OCI-LY1 (cell line): ENCODE measurements at regions not wholly inside any gene's neighbourhood (a gene's known extent, or its start where the extent isn't known, plus 50 kb on each side); places are given as distances from the start of the nearest gene placed in this dataset.

ENCODE experiments used
- H2AFZ ChIP-seq: fragments of 200-600 bp; sonication (generic), shearing (Covaris generic); 2 replicates; pipeline ENCODE4 v1.6.0; 2014; ENCODE audit warnings: antibody characterized with exemption, mild to moderate bottlenecking, low read length
- H3F3A ChIP-seq: fragments of 200-600 bp; sonication (generic), shearing (Covaris generic); 2 replicates; pipeline ENCODE4 v1.6.0; 2014; ENCODE audit warnings: mild to moderate bottlenecking, antibody characterized with exemption, low read length, moderate library complexity; ENCODE audit not compliant: insufficient read depth
- H3K27ac ChIP-seq: fragments of 200-600 bp; sonication (generic); 2 replicates; pipeline ENCODE4 v1.5.1; 2014; ENCODE audit warnings: low read length, mixed run types, mild to moderate bottlenecking, low read depth; ENCODE audit not compliant: poor library complexity, severe bottlenecking
- H3K27me3 ChIP-seq: fragments of 200-600 bp; sonication (generic); 2 replicates; pipeline ENCODE4 v1.6.0; 2014; ENCODE audit warnings: antibody characterized with exemption, mild to moderate bottlenecking, low read length, moderate library complexity; ENCODE audit not compliant: insufficient read depth
- H3K36me3 ChIP-seq: fragments of 200-600 bp; sonication (generic); 2 replicates; pipeline ENCODE4 v1.6.1; 2014; ENCODE audit warnings: mild to moderate bottlenecking, antibody characterized with exemption, low read length, moderate library complexity, mixed read lengths; ENCODE audit not compliant: insufficient read depth
- H3K4me1 ChIP-seq: fragments of 200-600 bp; sonication (generic); 2 replicates; pipeline ENCODE4 v1.5.1; 2014; ENCODE audit warnings: mild to moderate bottlenecking, low read length, moderate library complexity; ENCODE audit not compliant: insufficient read depth, severe bottlenecking
- H3K4me2 ChIP-seq: fragments of 200-600 bp; sonication (generic), shearing (Covaris generic); 2 replicates; pipeline ENCODE4 v1.6.1; 2014; ENCODE audit warnings: low read length
- H3K4me3 ChIP-seq: fragments of 200-600 bp; sonication (generic); 2 replicates; pipeline ENCODE4 v1.5.1; 2014; ENCODE audit warnings: low read length, low read depth, mild to moderate bottlenecking, mixed read lengths; ENCODE audit not compliant: poor library complexity, severe bottlenecking
- H3K79me2 ChIP-seq: fragments of 200-600 bp; shearing (Covaris generic); 2 replicates; pipeline ENCODE4 v1.6.1; 2016; ENCODE audit warnings: mixed run types, low read length, mixed read lengths; ENCODE audit not compliant: insufficient read depth
- H3K9ac ChIP-seq: fragments of 200-600 bp; sonication (generic), shearing (Covaris generic); 2 replicates; pipeline ENCODE4 v1.6.1; 2014; ENCODE audit warnings: mild to moderate bottlenecking, low read length, mixed read lengths
- H3K9me2 ChIP-seq: fragments of 200-600 bp; sonication (generic), shearing (Covaris generic); 2 replicates; pipeline ENCODE4 v1.6.1; 2014; ENCODE audit warnings: low read depth, mild to moderate bottlenecking, low read length, mixed read lengths
- H3K9me3 ChIP-seq: fragments of 200-600 bp; shearing (Covaris generic); 2 replicates; pipeline ENCODE4 v1.6.1; 2014; ENCODE audit warnings: low read length, mixed read lengths
- H4K20me1 ChIP-seq: fragments of 200-600 bp; sonication (generic), shearing (Covaris generic); 2 replicates; pipeline ENCODE4 v1.6.0; 2016; ENCODE audit warnings: mild to moderate bottlenecking, low read length; ENCODE audit not compliant: insufficient read depth
- EZH2 ChIP-seq: fragments of 200-600 bp; sonication (generic), shearing (Covaris generic); IDR thresholded peaks from 2 replicates; pipeline ENCODE4 v1.8.0; 2017; ENCODE audit warnings: borderline replicate concordance, mixed run types, mild to moderate bottlenecking, antibody characterized with exemption, low read length, moderate library complexity, mixed read lengths
- TF ChIP-seq, protein P1 (sequence below): fragments of 200-600 bp; sonication (generic), shearing (Covaris generic); IDR thresholded peaks from 2 replicates; pipeline ENCODE4 v1.5.1; 2017; ENCODE audit warnings: mild to moderate bottlenecking, antibody characterized with exemption, low read length, moderate library complexity, mixed read lengths

DNA sequence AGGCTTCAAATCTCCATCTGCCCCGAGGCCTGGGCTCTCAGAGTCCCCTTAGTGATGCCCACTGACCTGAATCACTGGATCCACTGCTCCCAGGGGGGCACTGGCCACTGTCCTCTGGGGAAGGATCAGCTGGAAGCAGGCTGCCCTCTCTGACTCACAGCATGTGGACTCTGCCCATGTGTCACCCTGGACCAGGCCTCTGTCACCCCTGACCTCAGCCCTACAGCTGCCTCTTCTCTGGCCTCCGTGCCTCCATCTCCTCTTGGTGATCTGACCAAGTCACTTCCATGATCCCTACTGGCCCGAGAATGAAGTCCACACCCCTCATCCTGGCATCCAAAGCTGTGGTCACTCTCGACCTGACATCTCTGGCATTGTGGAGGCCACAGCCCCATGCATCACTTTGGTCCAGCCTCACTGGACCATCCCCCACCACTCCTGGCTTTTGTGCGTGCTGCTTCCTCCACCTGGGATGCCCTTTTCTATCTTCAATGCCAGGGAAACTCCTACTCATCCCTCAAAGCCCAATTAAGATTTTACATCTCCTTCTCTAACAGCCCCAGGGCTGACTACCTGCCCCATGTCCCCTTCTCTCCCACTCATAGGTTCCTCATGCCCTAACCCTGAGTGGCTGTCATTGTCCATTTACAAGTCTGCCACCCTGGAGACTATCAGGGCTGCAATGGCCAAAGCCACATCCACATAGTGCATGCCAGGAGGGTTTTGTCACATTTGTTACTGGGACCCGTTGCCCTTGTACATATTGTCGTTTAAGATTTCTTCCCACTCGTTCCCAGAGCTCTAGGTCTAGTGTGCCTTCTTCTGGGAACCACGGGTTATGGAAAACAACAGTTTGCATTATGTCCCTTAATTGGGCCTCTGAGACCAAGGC, 685.0 kb downstream of the MATN1 start:
- no peak for TF ChIP-seq EZH2
- no peak overlapping the region for H3K4me3 ChIP-seq
- no peaks in the 10 kb centered on the region for H3K36me3 ChIP-seq
- H3K27me3 ChIP-seq: no peaks in the 10 kb centered on the region
- no peak overlapping the region for H3K27ac ChIP-seq
- no peak overlapping the region for H3K9ac ChIP-seq
- no peaks in the 10 kb centered on the region for H3K9me3 ChIP-seq
- no peak overlapping the region for H3K4me2 ChIP-seq
- H3K9me2 ChIP-seq: no peaks in the 10 kb centered on the region
- H3K4me1 ChIP-seq: no peaks in the 10 kb centered on the region
- H3F3A ChIP-seq: no peaks in the 10 kb centered on the region
- no peaks in the 10 kb centered on the region for H3K79me2 ChIP-seq
- no peak overlapping the region for H2AFZ ChIP-seq
- H4K20me1 ChIP-seq: no peaks in the 10 kb centered on the region

DNA sequence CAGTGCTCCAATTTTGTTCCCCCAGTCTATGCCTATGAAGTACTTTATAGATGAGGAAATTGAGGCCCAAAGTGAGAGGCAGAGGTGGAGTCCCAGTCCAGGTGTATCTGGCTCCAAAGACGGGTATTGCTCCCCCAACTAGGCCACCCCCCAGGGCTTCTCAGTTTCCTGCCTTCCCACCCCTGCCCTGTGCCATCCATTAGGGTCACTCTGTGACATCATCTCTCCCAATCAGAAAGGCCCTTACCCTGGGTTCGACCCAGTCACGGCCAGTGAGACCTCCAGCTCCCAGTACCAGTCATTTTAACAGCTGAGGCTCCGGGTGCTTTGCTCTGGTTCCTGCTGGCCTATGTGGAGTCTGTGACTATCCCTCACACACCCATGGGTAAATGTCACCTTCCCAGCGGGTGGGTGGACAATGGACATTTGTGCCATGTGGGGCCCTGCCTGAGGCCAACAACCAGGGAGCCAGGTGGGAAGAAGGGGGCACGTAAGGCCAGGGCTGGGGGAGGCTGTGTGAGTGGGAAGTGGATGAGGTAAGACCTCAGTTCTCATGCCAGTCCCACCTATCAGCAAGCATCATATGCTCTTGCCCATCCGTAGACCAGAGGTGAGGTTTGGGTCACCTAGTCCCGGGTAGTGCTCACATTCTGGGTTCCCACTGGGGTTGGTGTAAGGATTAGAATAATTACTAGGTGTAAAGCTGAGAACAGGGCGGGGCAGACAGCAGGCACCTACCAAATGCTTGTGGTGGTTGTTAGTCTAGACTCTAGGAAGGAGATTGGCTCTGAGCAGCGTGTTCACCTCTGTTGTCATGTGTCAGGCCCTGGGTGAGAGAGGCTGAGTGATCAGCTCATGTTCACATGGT, 685.9 kb downstream of the MATN1 start:
- no peak for TF ChIP-seq EZH2
- TF ChIP-seq, protein P1, sequence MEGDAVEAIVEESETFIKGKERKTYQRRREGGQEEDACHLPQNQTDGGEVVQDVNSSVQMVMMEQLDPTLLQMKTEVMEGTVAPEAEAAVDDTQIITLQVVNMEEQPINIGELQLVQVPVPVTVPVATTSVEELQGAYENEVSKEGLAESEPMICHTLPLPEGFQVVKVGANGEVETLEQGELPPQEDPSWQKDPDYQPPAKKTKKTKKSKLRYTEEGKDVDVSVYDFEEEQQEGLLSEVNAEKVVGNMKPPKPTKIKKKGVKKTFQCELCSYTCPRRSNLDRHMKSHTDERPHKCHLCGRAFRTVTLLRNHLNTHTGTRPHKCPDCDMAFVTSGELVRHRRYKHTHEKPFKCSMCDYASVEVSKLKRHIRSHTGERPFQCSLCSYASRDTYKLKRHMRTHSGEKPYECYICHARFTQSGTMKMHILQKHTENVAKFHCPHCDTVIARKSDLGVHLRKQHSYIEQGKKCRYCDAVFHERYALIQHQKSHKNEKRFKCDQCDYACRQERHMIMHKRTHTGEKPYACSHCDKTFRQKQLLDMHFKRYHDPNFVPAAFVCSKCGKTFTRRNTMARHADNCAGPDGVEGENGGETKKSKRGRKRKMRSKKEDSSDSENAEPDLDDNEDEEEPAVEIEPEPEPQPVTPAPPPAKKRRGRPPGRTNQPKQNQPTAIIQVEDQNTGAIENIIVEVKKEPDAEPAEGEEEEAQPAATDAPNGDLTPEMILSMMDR: no peak
- Histone ChIP-seq H3K4me2 (no peak overlapping the region), H3K9ac (no peak overlapping the region)

GRCh38 chr1:30036666-30037065, 686.7 kb downstream of the MATN1 start:
- no peaks in the 10 kb centered on the region for H3K36me3 ChIP-seq
- TF ChIP-seq EZH2: no peak
- TF ChIP-seq, protein P1: no peak
- H3K79me2 ChIP-seq: no peaks in the 10 kb centered on the region
- no peaks in the 10 kb centered on the region for H3K4me1 ChIP-seq
- no peaks in the 10 kb centered on the region for H3K9me2 ChIP-seq
- no peak overlapping the region for H3K4me2 ChIP-seq
- no peaks in the 10 kb centered on the region for H3K27me3 ChIP-seq
- no peak overlapping the region for H3K9ac ChIP-seq
- H2AFZ ChIP-seq: no peak overlapping the region
- no peaks in the 10 kb centered on the region for H3K9me3 ChIP-seq
- H3K27ac ChIP-seq: no peak overlapping the region
- no peak overlapping the region for H3K4me3 ChIP-seq
- H3F3A ChIP-seq: no peaks in the 10 kb centered on the region
- no peaks in the 10 kb centered on the region for H4K20me1 ChIP-seq

More for the DNA sequence above, 685.9 kb downstream of the MATN1 start:
- H3K27me3 ChIP-seq: no peaks in the 10 kb centered on the region
- no peaks in the 10 kb centered on the region for H3K4me1 ChIP-seq
- no peak overlapping the region for H2AFZ ChIP-seq
- no peaks in the 10 kb centered on the region for H3K9me2 ChIP-seq
- H3K79me2 ChIP-seq: no peaks in the 10 kb centered on the region
- H3K9me3 ChIP-seq: no peaks in the 10 kb centered on the region
- H3K36me3 ChIP-seq: no peaks in the 10 kb centered on the region
- no peaks in the 10 kb centered on the region for H3F3A ChIP-seq
- no peak overlapping the region for H3K27ac ChIP-seq
- H4K20me1 ChIP-seq: no peaks in the 10 kb centered on the region
- H3K4me3 ChIP-seq: no peak overlapping the region
